WTC11 (cell line): ENCODE measurements at regions not wholly inside any gene's neighbourhood (a gene's known extent, or its start where the extent isn't known, plus 50 kb on each side); places are given as distances from the start of the nearest gene placed in this dataset.

Experiments
- ATAC-seq: fragments of 200-7000 bp; cut with Tn5 transposase; 2 replicates; pipeline ENCODE4 v1.10.0; 2021; ENCODE audit warnings: mild to moderate bottlenecking, moderate library complexity
- CTCF ChIA-PET: fragments of 300-600 bp; sonication (Branson Sonifier 250); formaldehyde crosslinking; loops from one replicate; lab custom pipeline; 2021; ENCODE audit warnings: antibody characterized with exemption; lab: Charles Lee
- POLR2A ChIA-PET: fragments of 350-600 bp; sonication (Branson Sonifier 250); formaldehyde crosslinking; loops from one replicate; lab custom pipeline; 2021; ENCODE audit warnings: antibody characterized with exemption; lab: Charles Lee
- DNase-seq: peaks from one replicate; pipeline ENCODE4 v3.0.0; 2021; ENCODE audit warnings: low spot score
- H3K27ac Mint-ChIP-seq: 2 replicates; pipeline ENCODE4 v1.8.0; 2021; ENCODE audit warnings: mixed read lengths
- H3K27me3 Mint-ChIP-seq: 2 replicates; pipeline ENCODE4 v1.8.0; 2021; ENCODE audit warnings: low read depth, mild to moderate bottlenecking, moderate library complexity, mixed read lengths
- H3K36me3 Mint-ChIP-seq: 2 replicates; pipeline ENCODE4 v1.8.0; 2021; ENCODE audit warnings: mixed read lengths
- H3K4me1 Mint-ChIP-seq: 2 replicates; pipeline ENCODE4 v1.8.0; 2022; ENCODE audit warnings: mixed read lengths
- H3K4me3 Mint-ChIP-seq: 2 replicates; pipeline ENCODE4 v1.8.0; 2021; ENCODE audit warnings: mild to moderate bottlenecking, moderate library complexity, mixed read lengths
- H3K9me3 Mint-ChIP-seq: 2 replicates; pipeline ENCODE4 v1.8.0; 2021; ENCODE audit warnings: mixed read lengths
- ATF1 ChIP-seq: sonication (generic); formaldehyde crosslinking; IDR thresholded peaks from 2 replicates; pipeline ENCODE4 v1.8.1; 2023; ENCODE audit warnings: mild to moderate bottlenecking, moderate library complexity, missing genetic modification reagents
- CREB1 ChIP-seq: sonication (generic); formaldehyde crosslinking; IDR thresholded peaks from 2 replicates; pipeline ENCODE4 v1.8.0; 2023; ENCODE audit warnings: mild to moderate bottlenecking, missing genetic modification reagents
- FOXJ3 ChIP-seq: sonication (generic); formaldehyde crosslinking; IDR thresholded peaks from 2 replicates; pipeline ENCODE4 v1.9.0; 2021; ENCODE audit warnings: missing genetic modification reagents, mild to moderate bottlenecking, borderline replicate concordance
- GABPB1 ChIP-seq: sonication (generic); formaldehyde crosslinking; IDR thresholded peaks from 2 replicates; pipeline ENCODE4 v1.8.1; 2023; ENCODE audit warnings: mild to moderate bottlenecking, missing genetic modification reagents
- KAT7 ChIP-seq: sonication (generic); formaldehyde crosslinking; IDR thresholded peaks from 2 replicates; pipeline ENCODE4 v1.8.1; 2023; ENCODE audit warnings: missing genetic modification reagents, mild to moderate bottlenecking, borderline replicate concordance
- NR1H2 ChIP-seq: sonication (generic); formaldehyde crosslinking; IDR thresholded peaks from 2 replicates; pipeline ENCODE4 v1.9.0; 2021; ENCODE audit warnings: mild to moderate bottlenecking, moderate library complexity, missing genetic modification reagents
- NR2C2 ChIP-seq: sonication (generic); formaldehyde crosslinking; IDR thresholded peaks from 2 replicates; pipeline ENCODE4 v1.8.0; 2022; ENCODE audit warnings: mild to moderate bottlenecking, missing genetic modification reagents
- ZNF138 ChIP-seq: sonication (generic); formaldehyde crosslinking; conservative IDR thresholded peaks from 2 replicates; pipeline ENCODE4 v1.8.1; 2022; ENCODE audit warnings: mild to moderate bottlenecking, moderate library complexity, missing genetic modification reagents
- TF ChIP-seq, protein P1 (sequence below): sonication (generic); formaldehyde crosslinking; IDR thresholded peaks from 2 replicates; pipeline ENCODE4 v1.8.0; 2022; ENCODE audit warnings: mild to moderate bottlenecking, missing genetic modification reagents
- TF ChIP-seq, protein P2 (sequence below): sonication (generic); formaldehyde crosslinking; IDR thresholded peaks from 2 replicates; pipeline ENCODE4 v1.8.0; 2022; ENCODE audit warnings: mild to moderate bottlenecking, missing genetic modification reagents
- TF ChIP-seq, protein P3 (sequence below): sonication (generic); formaldehyde crosslinking; IDR thresholded peaks from 2 replicates; pipeline ENCODE4 v1.8.1; 2022; ENCODE audit warnings: mild to moderate bottlenecking, missing genetic modification reagents, moderate library complexity, borderline replicate concordance
- TF ChIP-seq, protein P4 (sequence below): fragments of 250-450 bp; sonication (Bioruptor Pico); IDR thresholded peaks from 2 replicates; pipeline ENCODE4 v1.9.0; 2021; ENCODE audit warnings: mild to moderate bottlenecking
- TF ChIP-seq, protein P5 (sequence below): sonication (generic); formaldehyde crosslinking; IDR thresholded peaks from 2 replicates; pipeline ENCODE4 v1.8.1; 2023; ENCODE audit warnings: mild to moderate bottlenecking, missing genetic modification reagents, borderline replicate concordance
- TF ChIP-seq, protein P6 (sequence below): fragments of 250-450 bp; sonication (Bioruptor Pico); IDR thresholded peaks from 2 replicates; pipeline ENCODE4 v2.1.2; 2022; ENCODE audit warnings: mild to moderate bottlenecking, moderate library complexity
- TF ChIP-seq, protein P7 (sequence below): fragments of 250-450 bp; sonication (Bioruptor Pico); IDR thresholded peaks from 2 replicates; pipeline ENCODE4 v1.9.0; 2021; ENCODE audit warnings: moderate library complexity, mild to moderate bottlenecking, inconsistent platforms, borderline replicate concordance
- TF ChIP-seq, protein P8 (sequence below): sonication (generic); formaldehyde crosslinking; IDR thresholded peaks from 2 replicates; pipeline ENCODE4 v1.8.0; 2023; ENCODE audit warnings: mild to moderate bottlenecking, missing genetic modification reagents

DNA sequence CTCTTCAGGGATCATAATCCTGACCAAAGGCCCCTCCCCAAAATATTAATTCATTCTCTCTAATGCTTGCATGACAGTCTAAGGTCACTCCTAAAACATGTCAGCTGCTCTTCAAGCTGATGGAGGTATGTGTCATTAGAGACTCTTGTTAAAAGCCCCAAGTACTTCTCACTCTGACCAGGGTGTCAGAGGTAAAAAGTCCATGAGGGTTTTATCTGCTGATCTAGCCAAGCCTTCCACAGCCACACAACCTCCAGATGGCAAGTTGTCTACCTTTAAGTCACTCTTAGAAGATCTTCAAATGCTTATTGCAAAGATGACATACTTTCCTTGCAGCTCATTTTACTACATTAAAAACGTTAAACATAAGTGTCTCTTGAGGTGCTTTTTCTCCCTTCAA, 83.6 kb upstream of the ETAA1 start (continued):
- TF ChIP-seq, protein P1, sequence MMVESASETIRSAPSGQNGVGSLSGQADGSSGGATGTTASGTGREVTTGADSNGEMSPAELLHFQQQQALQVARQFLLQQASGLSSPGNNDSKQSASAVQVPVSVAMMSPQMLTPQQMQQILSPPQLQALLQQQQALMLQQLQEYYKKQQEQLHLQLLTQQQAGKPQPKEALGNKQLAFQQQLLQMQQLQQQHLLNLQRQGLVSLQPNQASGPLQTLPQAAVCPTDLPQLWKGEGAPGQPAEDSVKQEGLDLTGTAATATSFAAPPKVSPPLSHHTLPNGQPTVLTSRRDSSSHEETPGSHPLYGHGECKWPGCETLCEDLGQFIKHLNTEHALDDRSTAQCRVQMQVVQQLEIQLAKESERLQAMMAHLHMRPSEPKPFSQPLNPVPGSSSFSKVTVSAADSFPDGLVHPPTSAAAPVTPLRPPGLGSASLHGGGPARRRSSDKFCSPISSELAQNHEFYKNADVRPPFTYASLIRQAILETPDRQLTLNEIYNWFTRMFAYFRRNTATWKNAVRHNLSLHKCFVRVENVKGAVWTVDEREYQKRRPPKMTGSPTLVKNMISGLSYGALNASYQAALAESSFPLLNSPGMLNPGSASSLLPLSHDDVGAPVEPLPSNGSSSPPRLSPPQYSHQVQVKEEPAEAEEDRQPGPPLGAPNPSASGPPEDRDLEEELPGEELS (CRISPR knock-in tag): no peak
- TF ChIP-seq NR2C2 (CRISPR knock-in tag): no peak
- TF ChIP-seq ZNF138 (CRISPR knock-in tag): no peak
- TF ChIP-seq, protein P2, sequence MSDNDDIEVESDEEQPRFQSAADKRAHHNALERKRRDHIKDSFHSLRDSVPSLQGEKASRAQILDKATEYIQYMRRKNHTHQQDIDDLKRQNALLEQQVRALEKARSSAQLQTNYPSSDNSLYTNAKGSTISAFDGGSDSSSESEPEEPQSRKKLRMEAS (CRISPR knock-in tag): no peak
- no peak for TF ChIP-seq ATF1 (CRISPR knock-in tag)
- TF ChIP-seq, all 79 proteins: peak for 0

DNA sequence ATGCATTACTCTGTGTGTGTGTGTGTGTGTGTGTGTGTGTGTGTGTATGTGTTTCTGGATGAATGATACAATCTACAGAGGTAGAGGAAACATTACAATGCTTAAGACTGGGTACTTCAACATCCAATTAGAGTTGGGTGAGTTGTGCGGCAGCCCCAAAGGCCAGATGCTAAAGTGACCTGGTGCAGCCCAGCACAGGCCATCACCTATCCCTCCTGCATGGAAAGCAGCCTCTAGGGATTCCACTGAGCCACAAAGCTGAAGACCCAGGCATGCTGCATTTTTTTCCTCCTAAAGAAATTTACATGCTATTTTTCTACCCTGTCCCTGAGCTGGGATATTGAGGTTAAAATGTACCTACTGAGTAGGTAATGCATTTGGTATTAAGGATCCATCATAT, 79.1 kb upstream of the ETAA1 start:
- H3K4me1 Mint-ChIP-seq: peaks cover 47% of the 10 kb centered on the region
- TF ChIP-seq NR1H2 (no peak), FOXJ3 (CRISPR knock-in tag) (no peak)
- TF ChIP-seq, protein P3, sequence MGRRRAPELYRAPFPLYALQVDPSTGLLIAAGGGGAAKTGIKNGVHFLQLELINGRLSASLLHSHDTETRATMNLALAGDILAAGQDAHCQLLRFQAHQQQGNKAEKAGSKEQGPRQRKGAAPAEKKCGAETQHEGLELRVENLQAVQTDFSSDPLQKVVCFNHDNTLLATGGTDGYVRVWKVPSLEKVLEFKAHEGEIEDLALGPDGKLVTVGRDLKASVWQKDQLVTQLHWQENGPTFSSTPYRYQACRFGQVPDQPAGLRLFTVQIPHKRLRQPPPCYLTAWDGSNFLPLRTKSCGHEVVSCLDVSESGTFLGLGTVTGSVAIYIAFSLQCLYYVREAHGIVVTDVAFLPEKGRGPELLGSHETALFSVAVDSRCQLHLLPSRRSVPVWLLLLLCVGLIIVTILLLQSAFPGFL (CRISPR knock-in tag): no peak
- TF ChIP-seq, protein P4, sequence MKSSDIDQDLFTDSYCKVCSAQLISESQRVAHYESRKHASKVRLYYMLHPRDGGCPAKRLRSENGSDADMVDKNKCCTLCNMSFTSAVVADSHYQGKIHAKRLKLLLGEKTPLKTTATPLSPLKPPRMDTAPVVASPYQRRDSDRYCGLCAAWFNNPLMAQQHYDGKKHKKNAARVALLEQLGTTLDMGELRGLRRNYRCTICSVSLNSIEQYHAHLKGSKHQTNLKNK (CRISPR knock-in tag): no peak
- ChIA-PET CTCF (interaction anchor here (1.1 kb wide), 1 partner anchor 333 kb away, joined by 3 read pairs; no protein-coding TSS in a partner anchor), POLR2A (interaction anchor here (1.3 kb wide), 1 partner anchor 10 kb away, joined by 3 read pairs; no protein-coding TSS in a partner anchor)
- H3K4me3 Mint-ChIP-seq: no peak overlapping the region
- no peak for DNase-seq
- no peak overlapping the region for H3K27ac Mint-ChIP-seq
- no peaks in the 10 kb centered on the region for H3K36me3 Mint-ChIP-seq
- H3K27me3 Mint-ChIP-seq: no peaks in the 10 kb centered on the region
- ATAC-seq: peak; percentile 53
- H3K9me3 Mint-ChIP-seq: no peaks in the 10 kb centered on the region

DNA sequence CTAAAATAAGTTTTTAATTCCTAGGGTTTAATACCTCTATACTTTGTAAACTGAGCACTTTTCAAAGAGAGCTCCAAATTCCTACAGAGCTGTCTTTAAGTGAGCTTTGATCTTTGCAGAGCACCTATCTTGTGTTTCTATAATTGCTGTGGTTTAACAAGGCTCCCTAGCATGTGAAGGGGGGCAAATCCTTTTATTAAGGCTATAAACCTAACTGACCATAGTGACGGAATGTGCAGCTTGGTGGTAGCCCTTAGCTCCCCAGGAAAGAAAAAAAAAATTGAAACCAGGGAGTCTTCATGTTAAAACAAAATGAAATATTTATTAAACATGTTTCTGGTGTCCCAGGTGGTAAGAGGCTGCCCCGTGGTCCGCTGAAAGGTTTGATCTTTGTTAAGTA, 78.6 kb upstream of the ETAA1 start:
- ATAC-seq (no peak), DNase-seq (no peak)
- H3K4me1 Mint-ChIP-seq: peaks cover 53% of the 10 kb centered on the region
- ChIA-PET CTCF (interaction anchor here (1.1 kb wide), 1 partner anchor 332 kb away, joined by 3 read pairs; no protein-coding TSS in a partner anchor), POLR2A (interaction anchor here (1.3 kb wide), 1 partner anchor 10 kb away, joined by 3 read pairs; no protein-coding TSS in a partner anchor)
- H3K9me3 Mint-ChIP-seq: no peaks in the 10 kb centered on the region
- no peaks in the 10 kb centered on the region for H3K27me3 Mint-ChIP-seq
- H3K4me3 Mint-ChIP-seq: no peak overlapping the region
- H3K36me3 Mint-ChIP-seq: no peaks in the 10 kb centered on the region
- no peak overlapping the region; the same call in 1 of the 2 replicates for H3K27ac Mint-ChIP-seq
- TF ChIP-seq, protein P5, sequence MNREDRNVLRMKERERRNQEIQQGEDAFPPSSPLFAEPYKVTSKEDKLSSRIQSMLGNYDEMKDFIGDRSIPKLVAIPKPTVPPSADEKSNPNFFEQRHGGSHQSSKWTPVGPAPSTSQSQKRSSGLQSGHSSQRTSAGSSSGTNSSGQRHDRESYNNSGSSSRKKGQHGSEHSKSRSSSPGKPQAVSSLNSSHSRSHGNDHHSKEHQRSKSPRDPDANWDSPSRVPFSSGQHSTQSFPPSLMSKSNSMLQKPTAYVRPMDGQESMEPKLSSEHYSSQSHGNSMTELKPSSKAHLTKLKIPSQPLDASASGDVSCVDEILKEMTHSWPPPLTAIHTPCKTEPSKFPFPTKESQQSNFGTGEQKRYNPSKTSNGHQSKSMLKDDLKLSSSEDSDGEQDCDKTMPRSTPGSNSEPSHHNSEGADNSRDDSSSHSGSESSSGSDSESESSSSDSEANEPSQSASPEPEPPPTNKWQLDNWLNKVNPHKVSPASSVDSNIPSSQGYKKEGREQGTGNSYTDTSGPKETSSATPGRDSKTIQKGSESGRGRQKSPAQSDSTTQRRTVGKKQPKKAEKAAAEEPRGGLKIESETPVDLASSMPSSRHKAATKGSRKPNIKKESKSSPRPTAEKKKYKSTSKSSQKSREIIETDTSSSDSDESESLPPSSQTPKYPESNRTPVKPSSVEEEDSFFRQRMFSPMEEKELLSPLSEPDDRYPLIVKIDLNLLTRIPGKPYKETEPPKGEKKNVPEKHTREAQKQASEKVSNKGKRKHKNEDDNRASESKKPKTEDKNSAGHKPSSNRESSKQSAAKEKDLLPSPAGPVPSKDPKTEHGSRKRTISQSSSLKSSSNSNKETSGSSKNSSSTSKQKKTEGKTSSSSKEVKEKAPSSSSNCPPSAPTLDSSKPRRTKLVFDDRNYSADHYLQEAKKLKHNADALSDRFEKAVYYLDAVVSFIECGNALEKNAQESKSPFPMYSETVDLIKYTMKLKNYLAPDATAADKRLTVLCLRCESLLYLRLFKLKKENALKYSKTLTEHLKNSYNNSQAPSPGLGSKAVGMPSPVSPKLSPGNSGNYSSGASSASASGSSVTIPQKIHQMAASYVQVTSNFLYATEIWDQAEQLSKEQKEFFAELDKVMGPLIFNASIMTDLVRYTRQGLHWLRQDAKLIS (CRISPR knock-in tag): no peak
- TF ChIP-seq, protein P6, sequence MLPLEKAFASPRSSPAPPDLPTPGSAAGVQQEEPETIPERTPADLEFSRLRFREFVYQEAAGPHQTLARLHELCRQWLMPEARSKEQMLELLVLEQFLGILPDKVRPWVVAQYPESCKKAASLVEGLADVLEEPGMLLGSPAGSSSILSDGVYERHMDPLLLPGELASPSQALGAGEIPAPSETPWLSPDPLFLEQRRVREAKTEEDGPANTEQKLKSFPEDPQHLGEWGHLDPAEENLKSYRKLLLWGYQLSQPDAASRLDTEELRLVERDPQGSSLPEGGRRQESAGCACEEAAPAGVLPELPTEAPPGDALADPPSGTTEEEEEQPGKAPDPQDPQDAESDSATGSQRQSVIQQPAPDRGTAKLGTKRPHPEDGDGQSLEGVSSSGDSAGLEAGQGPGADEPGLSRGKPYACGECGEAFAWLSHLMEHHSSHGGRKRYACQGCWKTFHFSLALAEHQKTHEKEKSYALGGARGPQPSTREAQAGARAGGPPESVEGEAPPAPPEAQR (CRISPR knock-in tag): no peak
- TF ChIP-seq GABPB1 (CRISPR knock-in tag): no peak
- TF ChIP-seq, protein P1 (CRISPR knock-in tag): no peak
- no peak for TF ChIP-seq KAT7 (CRISPR knock-in tag)
- TF ChIP-seq CREB1 (CRISPR knock-in tag): no peak
- TF ChIP-seq, protein P7, sequence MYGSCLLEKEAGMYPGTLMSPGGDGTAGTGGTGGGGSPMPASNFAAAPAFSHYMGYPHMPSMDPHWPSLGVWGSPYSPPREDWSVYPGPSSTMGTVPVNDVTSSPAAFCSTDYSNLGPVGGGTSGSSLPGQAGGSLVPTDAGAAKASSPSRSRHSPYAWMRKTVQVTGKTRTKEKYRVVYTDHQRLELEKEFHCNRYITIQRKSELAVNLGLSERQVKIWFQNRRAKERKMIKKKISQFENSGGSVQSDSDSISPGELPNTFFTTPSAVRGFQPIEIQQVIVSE: no peak
- TF ChIP-seq, protein P8, sequence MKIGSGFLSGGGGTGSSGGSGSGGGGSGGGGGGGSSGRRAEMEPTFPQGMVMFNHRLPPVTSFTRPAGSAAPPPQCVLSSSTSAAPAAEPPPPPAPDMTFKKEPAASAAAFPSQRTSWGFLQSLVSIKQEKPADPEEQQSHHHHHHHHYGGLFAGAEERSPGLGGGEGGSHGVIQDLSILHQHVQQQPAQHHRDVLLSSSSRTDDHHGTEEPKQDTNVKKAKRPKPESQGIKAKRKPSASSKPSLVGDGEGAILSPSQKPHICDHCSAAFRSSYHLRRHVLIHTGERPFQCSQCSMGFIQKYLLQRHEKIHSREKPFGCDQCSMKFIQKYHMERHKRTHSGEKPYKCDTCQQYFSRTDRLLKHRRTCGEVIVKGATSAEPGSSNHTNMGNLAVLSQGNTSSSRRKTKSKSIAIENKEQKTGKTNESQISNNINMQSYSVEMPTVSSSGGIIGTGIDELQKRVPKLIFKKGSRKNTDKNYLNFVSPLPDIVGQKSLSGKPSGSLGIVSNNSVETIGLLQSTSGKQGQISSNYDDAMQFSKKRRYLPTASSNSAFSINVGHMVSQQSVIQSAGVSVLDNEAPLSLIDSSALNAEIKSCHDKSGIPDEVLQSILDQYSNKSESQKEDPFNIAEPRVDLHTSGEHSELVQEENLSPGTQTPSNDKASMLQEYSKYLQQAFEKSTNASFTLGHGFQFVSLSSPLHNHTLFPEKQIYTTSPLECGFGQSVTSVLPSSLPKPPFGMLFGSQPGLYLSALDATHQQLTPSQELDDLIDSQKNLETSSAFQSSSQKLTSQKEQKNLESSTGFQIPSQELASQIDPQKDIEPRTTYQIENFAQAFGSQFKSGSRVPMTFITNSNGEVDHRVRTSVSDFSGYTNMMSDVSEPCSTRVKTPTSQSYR: no peak
